Caco-2 (cell line): ENCODE measurements at regions not wholly inside any gene's neighbourhood (a gene's known extent, or its start where the extent isn't known, plus 50 kb on each side); places are given as distances from the start of the nearest gene placed in this dataset.

Source experiments
- BruUV-seq: library from RNA; stranded (reverse); fragments of 400-500 nt; replicated peaks from 2 replicates; lab custom pipeline; 2021; lab: Mats Ljungman, UMichigan
- CTCF ChIA-PET: fragments of 300-600 bp; sonication (Branson Sonifier 250); formaldehyde crosslinking; loops from one replicate; lab custom pipeline; 2022; ENCODE audit warnings: antibody characterized with exemption; lab: Charles Lee
- POLR2A ChIA-PET: fragments of 300-600 bp; sonication (Branson Sonifier 250); formaldehyde crosslinking; loops from one replicate; lab custom pipeline; 2022; ENCODE audit warnings: antibody characterized with exemption; lab: Charles Lee
- DNase-seq, 2 experiments: peaks; one replicate each; pipeline versions ENCODE4 v3.0.0 to v3.0.0-alpha.2; 2020 to 2022
- H3K27me3 ChIP-seq: replicated peaks from 2 replicates; pipeline ENCODE4 v1.6.0; 2011; ENCODE audit warnings: low read length; ENCODE audit not compliant: control insufficient read depth, insufficient read depth
- H3K36me3 ChIP-seq: 2 replicates; pipeline ENCODE4 v1.5.1; 2011; ENCODE audit warnings: low read length; ENCODE audit not compliant: control insufficient read depth, insufficient read depth
- H3K4me1 ChIP-seq: fragments of 250-450 bp; sonication (Bioruptor Pico); 2 replicates; pipeline ENCODE4 v1.5.1; 2020; ENCODE audit warnings: mild to moderate bottlenecking
- H3K4me3 ChIP-seq: 2 replicates; pipeline ENCODE4 v1.5.1; 2011; ENCODE audit warnings: low read depth, mild to moderate bottlenecking, control low read depth, low read length
- H3K9me3 ChIP-seq: fragments of 250-450 bp; sonication (Bioruptor Pico); 2 replicates; pipeline ENCODE4 v1.5.1; 2020; ENCODE audit warnings: mild to moderate bottlenecking, moderate library complexity
- H3K27ac Mint-ChIP-seq: one replicate; pipeline ENCODE4 v1.8.0; 2022; ENCODE audit warnings: mixed read lengths; ENCODE audit not compliant: unreplicated experiment
- H3K27me3 Mint-ChIP-seq: one replicate; pipeline ENCODE4 v1.8.0; 2022; ENCODE audit warnings: mixed read lengths; ENCODE audit not compliant: insufficient read depth, unreplicated experiment
- H3K36me3 Mint-ChIP-seq: one replicate; pipeline ENCODE4 v1.8.0; 2022; ENCODE audit warnings: mild to moderate bottlenecking, mixed read lengths; ENCODE audit not compliant: insufficient read depth, unreplicated experiment
- H3K4me1 Mint-ChIP-seq: one replicate; pipeline ENCODE4 v1.8.0; 2022; ENCODE audit warnings: low read depth, mixed read lengths; ENCODE audit not compliant: unreplicated experiment
- H3K4me3 Mint-ChIP-seq: one replicate; pipeline ENCODE4 v1.8.0; 2022; ENCODE audit warnings: mild to moderate bottlenecking, moderate library complexity, mixed read lengths; ENCODE audit not compliant: unreplicated experiment
- H3K9me3 Mint-ChIP-seq: one replicate; pipeline ENCODE4 v1.8.0; 2022; ENCODE audit warnings: mixed read lengths; ENCODE audit not compliant: unreplicated experiment
- intact Hi-C: fragments of 100-400 bp; cut with micrococcal nuclease; formaldehyde crosslinking; loops from one replicate; pipeline ENCODE4 v1.10.0; 2022; ENCODE audit not compliant: unreplicated experiment
- TF ChIP-seq, protein P1 (sequence below), 2 experiments: fragments of 200-600 bp in 1 of 2; IDR thresholded peaks; 1 replicate in 1 of 2; 2 replicates in 1 of 2; pipeline versions ENCODE4 v1.5.1 to v1.8.0; 2011 to 2022; ENCODE audit warnings: antibody characterized with exemption in 1 of 2, control low read depth in 1 of 2, inconsistent platforms in 1 of 2, low read depth in 1 of 2, low read length in 1 of 2, mild to moderate bottlenecking in 1 of 2, moderate library complexity in 1 of 2; ENCODE audit not compliant: insufficient read depth in 1 of 2, severe bottlenecking in 1 of 2, unreplicated experiment in 1 of 2

DNA sequence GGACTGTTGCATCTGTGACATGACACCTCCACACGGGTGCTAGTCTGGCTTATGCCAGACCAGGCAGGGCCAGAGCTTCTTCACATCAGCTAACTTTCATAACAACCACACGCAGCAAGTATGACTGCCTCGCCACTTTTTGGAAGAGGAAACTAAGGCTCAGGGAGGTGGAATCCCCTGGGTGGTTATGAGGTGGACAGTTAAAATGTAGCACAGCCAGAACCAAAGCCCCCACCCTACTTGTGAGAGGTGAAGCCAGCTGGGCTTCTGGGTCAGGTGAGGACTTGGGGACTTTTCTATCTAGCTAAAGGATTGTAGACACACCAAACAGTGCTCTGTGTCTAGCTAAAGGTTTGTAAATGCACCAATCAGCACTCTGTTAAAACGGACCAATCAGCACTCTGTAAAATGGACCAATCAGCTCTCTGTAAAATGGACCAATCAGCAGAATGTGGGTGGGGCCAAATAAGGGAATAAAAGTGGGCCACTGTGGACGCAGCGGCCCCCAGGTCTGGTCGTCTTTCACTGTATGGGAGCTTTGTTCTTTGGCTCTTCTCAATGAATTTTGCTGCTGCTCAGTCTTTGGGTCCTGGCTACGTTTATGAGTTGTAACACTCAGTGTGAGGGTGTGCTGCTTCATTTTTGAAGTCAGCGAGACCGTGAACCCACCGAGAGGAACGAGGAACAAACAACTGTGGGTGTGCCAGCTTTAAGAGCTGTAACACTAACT is 171.0 kb downstream of the PTPN20 start:
- POLR2A ChIA-PET = no interaction called here
- Mint-ChIP-seq H3K4me1 (no peaks in the 10 kb centered on the region), H3K4me3 (no peak overlapping the region), H3K27me3 (peaks cover 16% of the 10 kb centered on the region), H3K9me3 (no peaks in the 10 kb centered on the region), H3K36me3 (no peaks in the 10 kb centered on the region), H3K27ac (no peak overlapping the region)
- Histone ChIP-seq H3K4me3 (no peak overlapping the region), H3K27me3 (peaks cover 2% of the 10 kb centered on the region; the same call in 1 of the 2 replicates), H3K9me3 (peaks cover 11% of the 10 kb centered on the region), H3K4me1 (no peaks in the 10 kb centered on the region), H3K36me3 (no peaks in the 10 kb centered on the region)
- CTCF ChIA-PET = no interaction called here
- no TSS peak for BruUV-seq
- DNase-seq = no peak
- intact Hi-C loops = no loop called here
- TF ChIP-seq, protein P1, sequence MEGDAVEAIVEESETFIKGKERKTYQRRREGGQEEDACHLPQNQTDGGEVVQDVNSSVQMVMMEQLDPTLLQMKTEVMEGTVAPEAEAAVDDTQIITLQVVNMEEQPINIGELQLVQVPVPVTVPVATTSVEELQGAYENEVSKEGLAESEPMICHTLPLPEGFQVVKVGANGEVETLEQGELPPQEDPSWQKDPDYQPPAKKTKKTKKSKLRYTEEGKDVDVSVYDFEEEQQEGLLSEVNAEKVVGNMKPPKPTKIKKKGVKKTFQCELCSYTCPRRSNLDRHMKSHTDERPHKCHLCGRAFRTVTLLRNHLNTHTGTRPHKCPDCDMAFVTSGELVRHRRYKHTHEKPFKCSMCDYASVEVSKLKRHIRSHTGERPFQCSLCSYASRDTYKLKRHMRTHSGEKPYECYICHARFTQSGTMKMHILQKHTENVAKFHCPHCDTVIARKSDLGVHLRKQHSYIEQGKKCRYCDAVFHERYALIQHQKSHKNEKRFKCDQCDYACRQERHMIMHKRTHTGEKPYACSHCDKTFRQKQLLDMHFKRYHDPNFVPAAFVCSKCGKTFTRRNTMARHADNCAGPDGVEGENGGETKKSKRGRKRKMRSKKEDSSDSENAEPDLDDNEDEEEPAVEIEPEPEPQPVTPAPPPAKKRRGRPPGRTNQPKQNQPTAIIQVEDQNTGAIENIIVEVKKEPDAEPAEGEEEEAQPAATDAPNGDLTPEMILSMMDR (IDR thresholded peaks at IDR 0.05; ENCODE audit: insufficient read depth in 1 of 2, low read depth in 1 of 2, low read length in 1 of 2, severe bottlenecking in 1 of 2, unreplicated experiment in 1 of 2) = no peak

DNA sequence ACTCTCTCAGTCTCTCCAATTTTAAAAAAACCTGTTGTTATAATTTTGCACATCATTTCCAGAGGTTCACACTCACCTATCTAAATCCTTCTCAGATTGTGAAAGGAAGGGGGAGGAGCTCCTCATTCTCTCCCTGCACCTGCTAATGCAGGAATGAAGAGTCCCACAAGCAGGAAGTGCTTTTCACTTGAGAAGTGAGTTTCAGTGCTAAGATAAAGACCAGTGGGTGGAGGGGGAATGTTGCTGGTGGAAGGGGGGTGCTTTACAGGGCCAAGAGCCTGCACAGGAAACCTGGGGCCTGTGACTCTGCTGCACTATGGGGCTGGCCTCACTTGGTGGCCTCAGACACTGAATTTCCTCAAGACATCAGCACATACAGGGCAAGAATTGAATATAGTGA is 176.4 kb downstream of the PTPN20 start:
- no peaks in the 10 kb centered on the region for H3K4me1 Mint-ChIP-seq
- intact Hi-C loops = no loop called here
- Histone ChIP-seq H3K36me3 (no peaks in the 10 kb centered on the region), H3K27me3 (no peaks in the 10 kb centered on the region), H3K4me1 (no peaks in the 10 kb centered on the region), H3K4me3 (no peak overlapping the region), H3K9me3 (no peaks in the 10 kb centered on the region)
- POLR2A ChIA-PET = no interaction called here
- TF ChIP-seq, protein P1 (IDR thresholded peaks at IDR 0.05; ENCODE audit: insufficient read depth in 1 of 2, low read depth in 1 of 2, low read length in 1 of 2, severe bottlenecking in 1 of 2, unreplicated experiment in 1 of 2) = no peak
- peaks cover 39% of the 10 kb centered on the region for H3K27me3 Mint-ChIP-seq
- H3K27ac Mint-ChIP-seq = no peak overlapping the region
- no peaks in the 10 kb centered on the region for H3K9me3 Mint-ChIP-seq
- H3K4me3 Mint-ChIP-seq = no peak overlapping the region
- DNase-seq = no peak
- no peaks in the 10 kb centered on the region for H3K36me3 Mint-ChIP-seq
- BruUV-seq = no TSS peak
- CTCF ChIA-PET = interaction anchor here (0.5 to 0.9 kb wide), 2 partner anchors 40 to 87 kb away, joined by 3 to 5 read pairs; no protein-coding TSS in a partner anchor

DNA sequence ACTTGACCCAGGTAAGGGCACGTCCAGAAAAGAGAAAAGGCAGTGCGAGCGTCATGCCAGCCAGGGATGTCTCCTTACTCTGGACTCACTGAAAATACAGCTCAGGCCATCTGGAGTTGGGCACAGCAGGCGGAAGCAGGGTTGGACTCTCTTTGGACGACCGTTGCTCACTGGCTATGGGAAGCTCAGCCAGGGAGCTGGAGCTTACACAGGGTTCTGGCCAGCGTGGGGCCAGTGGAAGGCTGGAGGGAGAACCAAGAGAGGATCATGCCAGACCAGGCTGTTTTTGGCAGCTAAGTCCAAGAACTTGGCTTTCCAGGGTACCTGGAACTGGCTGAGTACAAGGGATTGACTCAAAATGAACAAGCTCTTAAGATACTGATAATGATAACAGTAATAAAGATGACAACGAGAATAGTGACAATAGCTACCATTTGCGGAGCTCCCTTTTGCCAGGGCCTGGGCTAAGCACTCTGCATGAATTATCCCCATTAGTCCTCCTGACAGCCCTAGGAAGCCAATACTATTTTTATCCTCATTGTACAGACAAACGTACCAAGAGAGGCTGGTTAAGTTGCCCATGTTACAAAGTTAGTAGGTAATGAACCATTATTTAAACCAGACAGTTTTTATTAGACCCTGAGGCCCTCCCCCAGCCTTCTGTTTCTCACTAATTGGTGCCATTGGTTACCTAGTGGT is 177.6 kb downstream of the PTPN20 start:
- Mint-ChIP-seq H3K36me3 (no peaks in the 10 kb centered on the region), H3K4me3 (no peak overlapping the region), H3K27ac (no peak overlapping the region), H3K9me3 (no peaks in the 10 kb centered on the region), H3K4me1 (no peaks in the 10 kb centered on the region), H3K27me3 (peaks cover 39% of the 10 kb centered on the region)
- H3K27me3 ChIP-seq = no peaks in the 10 kb centered on the region
- DNase-seq = no peak
- H3K9me3 ChIP-seq = no peaks in the 10 kb centered on the region
- no peaks in the 10 kb centered on the region for H3K4me1 ChIP-seq
- H3K36me3 ChIP-seq = no peaks in the 10 kb centered on the region
- TF ChIP-seq, protein P1 (IDR thresholded peaks at IDR 0.05; ENCODE audit: insufficient read depth in 1 of 2, low read depth in 1 of 2, low read length in 1 of 2, severe bottlenecking in 1 of 2, unreplicated experiment in 1 of 2) = no peak
- no TSS peak for BruUV-seq
- no peak overlapping the region for H3K4me3 ChIP-seq
- ChIA-PET CTCF (no interaction called here), POLR2A (no interaction called here)
- intact Hi-C loops = no loop called here
